ENCODE measurements at regions not wholly inside any gene's neighbourhood (a gene's known extent, or its start where the extent isn't known, plus 50 kb on each side); places are given as distances from the start of the nearest gene placed in this dataset.

- DNase-seq, result no peak
These were observed 50.0 kb upstream of the DOCK9 start for GRCh38 chr13:99027661-99028425.

DNA sequence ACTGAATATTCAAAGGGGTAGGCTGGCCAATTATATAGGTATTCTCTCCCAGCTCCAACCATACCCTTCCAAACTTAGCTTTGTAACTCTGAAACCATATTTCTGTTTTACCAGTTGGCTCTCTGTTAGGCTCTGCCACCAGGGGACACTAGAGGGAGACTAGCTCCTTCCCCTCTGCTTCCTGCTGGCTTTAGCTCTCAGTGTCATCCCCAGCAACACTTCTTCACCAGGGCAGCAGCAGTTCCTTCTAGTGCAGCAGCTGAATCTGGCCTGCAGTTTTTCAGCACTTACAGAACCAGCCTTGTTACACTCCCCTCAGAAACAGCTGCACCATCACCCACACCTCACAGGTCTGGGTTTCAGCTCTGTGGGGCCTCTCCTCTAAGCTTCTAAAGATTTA, 51.0 kb upstream of the DOCK9 start:
- DNase-seq, result peak in 1 of 2 experiments; percentile 7

- DNase-seq, result no peak
These were observed 51.7 kb upstream of the DOCK9 start for GRCh38 chr13:99029576-99029975.

DNA sequence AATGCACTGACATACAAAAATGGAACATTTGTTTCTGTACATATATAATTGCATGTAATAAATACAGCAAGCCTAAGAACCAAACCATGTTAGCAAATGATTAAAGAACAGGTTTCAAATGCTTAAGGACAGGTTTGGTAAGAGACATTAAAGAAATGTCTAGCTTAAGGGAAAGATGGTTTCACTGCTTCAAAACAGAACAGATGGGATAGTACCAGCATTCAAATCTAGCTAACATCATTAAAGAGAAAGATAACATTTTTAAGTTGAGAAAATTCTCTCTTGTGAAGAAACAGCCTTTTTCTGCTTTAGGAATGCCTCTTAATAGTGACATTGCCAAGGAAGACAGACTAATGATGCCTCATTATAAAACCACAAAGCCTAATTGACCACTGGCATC, 52.5 kb upstream of the DOCK9 start:
- DNase-seq, result no peak

DNA sequence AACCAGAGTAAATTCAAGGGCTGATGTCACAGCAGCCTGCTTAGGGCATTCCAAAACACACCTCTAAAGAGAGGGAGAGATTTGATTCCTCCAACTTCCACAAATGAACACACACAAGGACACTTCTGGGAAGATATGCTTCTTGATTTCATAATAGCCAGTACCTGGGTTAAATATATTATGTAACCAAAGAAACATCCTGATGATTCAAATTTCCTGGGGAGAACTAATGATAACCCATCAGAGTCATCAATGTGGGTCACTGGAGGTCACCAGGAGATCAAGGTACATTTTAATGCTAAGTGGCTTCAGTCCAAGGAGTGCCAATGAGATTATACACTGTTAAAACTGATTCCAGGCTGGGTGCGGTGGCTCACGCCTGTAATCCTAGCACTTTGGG, 54.0 kb upstream of the DOCK9 start:
- DNase-seq, result no peak

DNA sequence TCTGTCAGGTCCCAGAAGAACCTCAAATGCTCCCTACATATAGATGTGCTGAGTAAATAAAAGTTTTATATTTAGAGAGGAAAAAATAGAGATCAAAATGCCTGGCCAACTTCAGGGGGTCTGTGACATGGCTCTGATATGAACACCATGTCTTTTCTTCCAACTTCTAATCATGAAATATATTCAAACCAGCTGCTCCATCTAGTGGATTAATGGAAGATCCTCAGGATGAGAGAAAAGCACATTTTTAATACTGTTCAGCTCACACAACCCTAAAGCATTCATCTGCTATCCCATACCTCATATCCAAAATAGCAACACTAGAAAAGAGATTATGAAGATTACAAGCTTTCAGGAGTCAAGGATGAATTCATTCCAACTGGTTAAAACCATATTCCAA, 56.0 kb upstream of the DOCK9 start:
- DNase-seq, result peak in 1 of 2 experiments; percentile 63

GRCh38 chr13:99034333-99035085, 56.6 kb upstream of the DOCK9 start:
- DNase-seq, result peak; percentile 68 to 87

DNA sequence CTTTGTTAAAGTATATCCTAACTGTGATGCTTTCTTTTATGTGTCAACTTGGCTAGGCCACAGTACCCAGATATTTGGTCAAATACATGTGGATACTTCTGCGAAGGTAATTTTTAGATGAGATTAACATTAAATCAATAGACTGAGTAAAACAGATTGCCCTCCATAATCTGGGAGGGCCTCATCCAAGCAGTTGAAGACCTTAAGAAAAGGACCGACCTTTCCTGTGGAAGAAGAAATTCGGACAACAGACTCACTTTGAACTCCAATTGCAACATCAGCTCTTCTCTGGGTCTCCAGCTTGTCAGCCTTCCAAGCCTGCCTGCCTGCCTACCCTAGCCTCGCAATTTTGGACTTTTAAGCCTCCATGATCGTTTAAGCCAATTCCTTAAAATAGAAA, 57.9 kb upstream of the DOCK9 start:
- no peak for DNase-seq

DNA sequence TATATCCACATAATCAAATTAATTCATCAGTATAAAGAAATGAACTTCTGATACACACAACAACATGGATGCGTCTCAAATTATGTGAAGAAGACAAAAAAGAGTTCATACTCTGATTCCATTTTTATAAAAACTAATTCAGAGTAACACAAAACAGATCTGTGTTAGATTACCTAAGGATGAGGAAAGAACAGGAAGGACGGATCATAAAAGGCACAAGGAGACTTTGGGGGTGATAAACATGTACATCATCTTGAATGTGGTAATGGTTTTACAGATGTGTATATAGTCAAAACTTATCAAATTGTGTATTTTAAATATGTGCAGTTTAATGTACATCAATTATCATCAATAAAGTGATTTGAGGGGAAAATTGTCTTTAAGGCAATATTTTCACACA, 59.9 kb upstream of the DOCK9 start:
- no peak for DNase-seq

GRCh38 chr13:99039718-99040280, 61.9 kb upstream of the DOCK9 start:
- no peak for DNase-seq

GRCh38 chr13:99040536-99041131, 62.8 kb upstream of the DOCK9 start:
- no peak for DNase-seq

DNA sequence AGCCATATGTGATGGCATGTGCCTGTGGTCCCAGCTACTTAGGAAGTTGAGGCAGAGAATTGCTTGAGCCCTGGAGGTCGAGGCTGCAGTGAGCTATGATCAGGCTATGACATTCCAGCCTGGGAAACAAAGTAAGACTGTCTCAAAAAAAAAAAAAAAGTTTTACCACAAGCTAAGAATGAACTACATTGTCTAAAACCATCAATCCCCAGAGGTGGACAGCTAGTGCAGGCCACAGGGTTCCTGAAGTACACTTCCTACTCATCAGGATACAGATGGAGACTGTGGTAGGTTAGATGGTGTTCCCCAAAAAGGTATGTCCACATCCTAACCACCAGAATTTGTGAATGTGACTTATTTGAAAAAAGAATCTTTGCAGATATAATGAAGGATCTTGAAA, 63.5 kb upstream of the DOCK9 start:
- DNase-seq, result no peak

GRCh38 chr13:99041788-99042187, 63.9 kb upstream of the DOCK9 start:
- no peak for DNase-seq

- peak in 1 of 2 experiments; percentile 12 for DNase-seq
These were observed 64.8 kb upstream of the DOCK9 start for GRCh38 chr13:99042521-99043250.

GRCh38 chr13:99043831-99044231, 66.0 kb upstream of the DOCK9 start:
- no peak for DNase-seq

DNA sequence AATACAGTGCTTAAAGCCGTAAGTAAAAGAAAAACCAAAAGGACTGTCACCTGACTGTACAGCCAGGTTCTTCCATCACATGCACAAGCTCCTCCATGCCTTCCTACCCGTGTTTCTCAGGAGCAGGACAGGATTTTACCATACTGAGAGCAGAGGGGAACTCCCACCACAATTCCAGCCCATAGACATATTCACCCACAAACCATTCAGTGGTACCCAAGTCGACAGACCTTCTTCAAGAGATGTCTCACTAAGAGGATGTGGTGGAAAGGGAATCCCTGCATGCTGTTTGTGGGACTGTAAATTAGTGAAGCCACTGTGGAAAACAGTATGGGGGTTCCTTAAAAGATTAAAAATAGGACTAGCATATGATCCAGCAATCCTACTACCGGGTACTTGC, 66.9 kb upstream of the DOCK9 start:
- no peak for DNase-seq

DNA sequence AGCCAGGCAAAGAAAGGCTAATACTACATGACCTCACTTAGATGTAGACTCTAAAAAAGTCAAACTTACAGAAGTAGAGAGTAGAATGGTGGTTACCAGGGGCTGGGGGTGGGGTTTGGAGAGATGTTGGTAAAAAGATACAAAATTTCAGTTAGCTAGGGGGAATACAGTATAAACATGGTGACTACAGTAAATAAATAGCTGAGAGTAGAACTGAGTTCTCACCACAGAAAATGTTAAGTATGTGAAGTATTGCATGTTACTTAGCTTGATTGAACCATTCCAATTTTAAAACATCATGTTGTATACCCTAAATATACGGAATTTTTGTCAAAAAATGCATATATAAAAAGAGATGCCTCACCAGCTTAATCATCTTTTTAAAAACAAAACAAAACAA, 67.5 kb upstream of the DOCK9 start:
- DNase-seq, result no peak

- no peak for DNase-seq
These were observed 69.0 kb upstream of the DOCK9 start for GRCh38 chr13:99046851-99047250.

DNA sequence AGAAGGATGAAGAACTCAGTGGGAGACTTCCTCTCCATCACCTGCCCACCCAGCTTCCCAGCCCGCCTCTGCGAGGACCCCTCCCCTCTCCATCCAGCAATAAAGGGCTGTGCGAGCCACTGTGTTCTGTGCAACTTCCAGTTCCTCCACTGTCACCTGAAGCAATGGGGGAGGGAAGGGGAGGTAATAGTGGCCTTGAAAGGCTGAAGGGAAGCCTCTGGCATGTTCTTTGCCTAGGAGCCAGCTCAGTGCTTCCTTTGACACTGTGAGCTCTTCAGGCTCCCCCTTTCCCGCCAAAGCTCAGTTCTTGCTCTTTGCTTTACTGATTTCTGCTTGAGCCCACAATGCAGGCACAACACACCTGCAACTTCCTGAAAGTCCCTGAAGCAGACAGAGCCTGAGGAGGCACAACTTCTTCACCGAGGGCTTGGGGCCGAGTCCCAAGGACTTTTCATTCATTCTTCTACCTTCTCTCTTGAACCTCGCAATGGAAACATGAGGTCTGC, 73.2 kb upstream of the DOCK9 start:
- no peak for DNase-seq

GRCh38 chr13:99051768-99052455, 74.0 kb upstream of the DOCK9 start:
- DNase-seq, result no peak

GRCh38 chr13:99053636-99054233, 75.9 kb upstream of the DOCK9 start:
- DNase-seq, result peak; percentile 97 to 99

DNA sequence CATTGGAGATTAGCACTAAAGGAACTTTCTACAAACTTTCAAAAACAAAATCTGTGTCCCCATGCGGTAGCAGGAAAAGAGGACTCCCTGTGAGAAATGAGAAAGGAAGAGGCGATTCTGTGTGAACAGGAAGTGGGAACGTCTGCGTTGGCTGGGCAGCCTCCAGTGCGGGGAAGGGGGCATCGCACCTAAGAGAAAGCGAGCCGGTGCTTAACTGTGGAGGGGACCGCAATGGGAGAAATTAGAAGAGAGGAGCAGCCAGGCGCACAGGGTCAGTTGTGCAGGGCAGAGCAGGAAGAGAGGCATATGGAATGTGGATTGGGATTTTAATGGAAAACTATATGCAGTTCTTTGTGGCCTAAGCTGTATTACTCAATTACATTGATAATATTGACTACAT, 77.4 kb upstream of the DOCK9 start:
- no peak for DNase-seq
